ENCODE measurements at regions not wholly inside any gene's neighbourhood (a gene's known extent, or its start where the extent isn't known, plus 50 kb on each side); places are given as distances from the start of the nearest gene placed in this dataset.

GRCh38 chr3:5787861-5788488 lies 600.5 kb downstream of the EDEM1 start:
- DNase-seq (ENCODE audit: extremely low read depth, low read depth, low spot score), result no peak

DNA sequence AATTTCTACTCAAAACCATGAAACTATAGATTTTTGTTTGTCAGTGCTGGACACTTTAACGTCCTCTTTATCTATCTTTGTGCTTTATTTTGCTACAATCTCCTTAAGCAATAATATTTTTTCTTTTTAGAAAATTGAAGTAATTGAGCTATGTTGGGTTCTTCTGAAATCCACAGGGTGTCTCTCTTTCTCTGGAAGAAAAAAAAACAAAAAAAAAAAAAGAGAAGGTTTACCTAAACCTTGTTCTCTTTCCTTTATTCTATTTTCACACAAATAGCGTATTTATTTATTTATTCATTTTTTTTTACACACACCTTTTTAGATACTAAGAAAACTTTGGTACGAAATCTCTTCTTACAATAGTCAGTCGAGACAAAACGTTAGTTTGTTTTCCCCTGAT lies 601.0 kb downstream of the EDEM1 start:
- DNase-seq (ENCODE audit: extremely low read depth, low read depth, low spot score), result no peak

DNA sequence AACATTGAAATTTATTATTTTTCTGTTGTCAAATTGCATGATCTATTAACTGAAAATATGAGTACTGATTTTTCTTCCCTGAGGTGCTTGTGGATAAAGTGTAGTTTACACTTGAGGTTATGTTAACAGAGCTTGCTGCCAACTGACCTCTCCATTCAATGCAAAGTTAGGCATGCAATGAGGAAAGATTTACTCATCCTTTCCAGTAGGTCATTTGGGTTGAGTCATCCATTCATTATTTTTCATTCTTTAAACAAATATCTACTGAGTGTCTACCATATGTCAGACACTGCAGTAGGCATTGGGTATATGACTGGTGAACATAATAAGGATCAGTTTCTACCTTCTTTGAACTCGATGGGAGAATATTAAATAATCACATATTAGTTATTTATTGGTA lies 604.1 kb downstream of the EDEM1 start:
- DNase-seq (ENCODE audit: extremely low read depth, low read depth, low spot score), result no peak

- no peak for DNase-seq (ENCODE audit: extremely low read depth, low read depth, low spot score)
Measured at GRCh38 chr3:5796541-5796940, 609.0 kb downstream of the EDEM1 start.

DNA sequence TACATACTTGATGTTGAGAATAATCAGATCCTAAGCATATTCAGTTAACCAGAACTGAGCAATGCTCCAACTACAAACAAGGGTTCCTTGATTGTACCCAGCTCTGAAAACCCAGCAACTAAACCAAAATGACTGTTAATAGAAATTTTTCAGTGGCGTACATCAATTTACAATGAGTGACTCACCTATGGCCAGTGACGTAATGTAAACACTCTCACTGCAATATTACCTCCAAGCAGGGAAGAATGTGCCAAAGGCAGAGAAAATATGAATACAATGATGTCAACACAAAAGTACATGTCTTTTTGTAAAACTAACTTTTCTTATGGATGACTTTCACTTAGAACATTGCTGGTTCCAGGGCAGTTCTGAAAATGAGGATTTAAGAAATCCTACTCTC lies 611.3 kb downstream of the EDEM1 start:
- no peak for DNase-seq (ENCODE audit: extremely low read depth, low read depth, low spot score)

GRCh38 chr3:5799398-5799797 lies 611.9 kb downstream of the EDEM1 start:
- no peak for DNase-seq (ENCODE audit: extremely low read depth, low read depth, low spot score)

DNA sequence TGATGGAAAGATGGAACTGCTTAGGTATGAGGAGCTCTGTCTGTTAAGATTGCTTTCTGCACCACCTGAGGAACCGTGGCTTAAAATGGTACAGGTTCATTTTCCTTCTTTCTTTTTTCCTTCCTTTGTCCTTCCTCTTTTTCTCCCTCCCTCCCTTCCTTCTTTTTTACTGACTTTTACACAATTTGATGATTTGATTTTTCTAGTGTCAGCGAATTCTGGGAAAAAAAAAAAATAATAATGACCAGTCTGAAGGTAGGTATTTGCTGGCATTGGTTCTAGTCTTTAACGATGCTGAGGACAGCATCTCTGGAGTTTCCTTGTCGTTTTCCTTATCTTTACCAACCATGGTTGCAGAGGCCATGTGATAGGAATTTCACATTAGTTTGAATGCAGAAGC lies 613.5 kb downstream of the EDEM1 start:
- no peak for DNase-seq (ENCODE audit: extremely low read depth, low read depth, low spot score)

- DNase-seq (ENCODE audit: extremely low read depth, low read depth, low spot score), result no peak
Measured at GRCh38 chr3:5806192-5806591, 618.7 kb downstream of the EDEM1 start.

GRCh38 chr3:5809586-5810246 lies 622.2 kb downstream of the EDEM1 start:
- no peak for DNase-seq (ENCODE audit: extremely low read depth, low read depth, low spot score)

- no peak for DNase-seq (ENCODE audit: extremely low read depth, low read depth, low spot score)
Measured at GRCh38 chr3:5811016-5811415, 623.5 kb downstream of the EDEM1 start.

DNA sequence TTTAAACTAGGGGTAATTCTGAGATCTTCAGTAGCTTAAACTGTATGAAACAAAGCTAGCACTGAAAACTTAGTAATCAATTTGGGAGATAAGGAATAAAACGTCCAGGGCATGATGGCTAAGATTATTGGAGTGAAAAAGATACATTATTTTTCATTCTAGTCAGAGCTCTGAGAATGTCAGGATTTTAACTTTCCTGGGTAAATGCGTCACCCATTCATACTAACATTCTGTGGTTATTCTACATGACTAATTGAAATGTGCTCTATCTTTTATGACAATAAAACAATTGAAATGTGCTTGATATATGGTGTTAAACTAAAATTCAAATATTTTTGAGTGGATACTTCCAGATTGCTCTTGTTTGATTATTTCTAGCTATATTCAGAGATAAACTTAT lies 626.0 kb downstream of the EDEM1 start:
- no peak for DNase-seq (ENCODE audit: extremely low read depth, low read depth, low spot score)

GRCh38 chr3:5822843-5823242 lies 635.3 kb downstream of the EDEM1 start:
- no peak for DNase-seq (ENCODE audit: extremely low read depth, low read depth, low spot score)

DNA sequence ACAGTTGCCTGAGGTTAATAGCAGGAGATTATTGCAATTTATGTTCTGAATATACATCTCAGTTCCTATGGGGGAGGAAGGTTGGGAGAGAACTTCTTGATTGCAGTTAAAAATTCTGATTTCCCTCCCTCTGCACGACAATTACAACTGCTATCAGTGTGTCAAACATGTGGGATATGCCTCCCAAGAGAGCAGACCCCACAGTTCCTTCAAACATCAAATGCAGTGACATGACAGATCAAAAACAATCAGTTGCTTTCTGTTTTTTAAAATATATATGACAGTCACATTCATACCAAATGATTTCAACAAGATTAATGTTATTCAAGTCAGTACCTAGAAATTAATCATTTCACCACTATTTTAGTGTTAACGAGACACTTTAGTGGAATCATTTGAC lies 639.0 kb downstream of the EDEM1 start:
- DNase-seq (ENCODE audit: extremely low read depth, low read depth, low spot score), result no peak

DNA sequence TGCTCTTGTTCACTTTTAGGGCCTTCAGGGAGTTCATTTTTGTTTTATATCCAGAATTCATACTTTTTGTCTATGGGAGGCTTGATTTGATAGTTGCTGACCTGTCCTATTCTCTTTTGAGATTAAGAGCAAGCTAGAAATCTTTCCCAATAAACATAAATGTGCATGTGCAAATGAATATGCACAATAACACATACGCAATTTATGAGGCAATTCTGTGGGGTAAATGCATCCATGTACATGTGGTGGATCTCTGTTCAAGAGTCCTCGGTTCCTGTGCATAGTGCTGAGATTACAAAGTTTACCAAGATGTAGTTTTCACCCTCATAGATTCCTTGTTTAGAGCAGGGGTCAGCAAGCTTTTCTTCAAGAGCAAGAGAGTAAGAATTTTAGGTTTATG lies 640.7 kb downstream of the EDEM1 start:
- DNase-seq (ENCODE audit: extremely low read depth, low read depth, low spot score), result no peak

GRCh38 chr3:5840056-5840455 lies 652.5 kb downstream of the EDEM1 start:
- DNase-seq (ENCODE audit: extremely low read depth, low read depth, low spot score), result no peak

GRCh38 chr3:5841599-5841998 lies 654.1 kb downstream of the EDEM1 start:
- DNase-seq (ENCODE audit: extremely low read depth, low read depth, low spot score), result no peak

GRCh38 chr3:5846261-5846660 lies 658.8 kb downstream of the EDEM1 start:
- no peak for DNase-seq (ENCODE audit: extremely low read depth, low read depth, low spot score)

DNA sequence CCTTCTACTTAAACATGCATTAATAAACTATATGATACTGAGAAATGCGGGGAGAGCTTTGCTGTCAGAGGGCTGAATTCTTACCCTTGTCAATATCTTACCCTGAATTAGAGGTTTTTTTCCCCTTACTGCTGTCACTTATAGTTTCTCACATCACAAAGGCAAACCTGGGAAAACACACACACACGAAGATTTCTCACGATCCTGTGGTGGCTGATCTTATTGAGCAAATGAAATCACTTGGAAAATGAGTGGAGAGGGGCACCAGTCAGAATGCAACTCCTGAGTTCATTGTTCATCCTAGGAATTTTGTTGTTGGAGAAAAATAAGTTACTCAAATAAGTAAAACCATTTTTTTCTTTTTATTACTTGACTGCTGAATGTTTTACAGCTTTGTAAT lies 673.6 kb downstream of the EDEM1 start:
- no peak for DNase-seq (ENCODE audit: extremely low read depth, low read depth, low spot score)

GRCh38 chr3:5874931-5875341 lies 687.4 kb downstream of the EDEM1 start:
- DNase-seq (ENCODE audit: extremely low read depth, low read depth, low spot score), result no peak

DNA sequence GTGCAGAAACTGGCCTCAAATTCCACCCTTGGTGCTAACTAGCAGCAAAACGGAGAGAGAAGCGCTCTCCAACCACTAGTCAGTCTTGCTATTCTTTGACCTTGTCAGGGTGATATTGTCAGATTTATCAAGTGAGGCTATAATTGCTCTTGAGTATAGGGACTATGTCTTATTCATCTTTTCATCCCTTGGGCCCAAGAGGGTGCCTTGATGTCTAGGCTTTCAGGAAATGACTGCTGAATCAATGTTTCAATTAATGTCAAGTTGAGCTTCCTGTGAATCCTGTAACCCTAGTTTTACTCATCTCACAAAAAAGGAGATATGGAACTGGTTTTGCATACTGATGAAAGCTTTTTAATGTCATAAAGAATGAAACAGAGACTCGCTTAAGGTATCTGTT lies 701.3 kb downstream of the EDEM1 start:
- no peak for DNase-seq (ENCODE audit: extremely low read depth, low read depth, low spot score)

DNA sequence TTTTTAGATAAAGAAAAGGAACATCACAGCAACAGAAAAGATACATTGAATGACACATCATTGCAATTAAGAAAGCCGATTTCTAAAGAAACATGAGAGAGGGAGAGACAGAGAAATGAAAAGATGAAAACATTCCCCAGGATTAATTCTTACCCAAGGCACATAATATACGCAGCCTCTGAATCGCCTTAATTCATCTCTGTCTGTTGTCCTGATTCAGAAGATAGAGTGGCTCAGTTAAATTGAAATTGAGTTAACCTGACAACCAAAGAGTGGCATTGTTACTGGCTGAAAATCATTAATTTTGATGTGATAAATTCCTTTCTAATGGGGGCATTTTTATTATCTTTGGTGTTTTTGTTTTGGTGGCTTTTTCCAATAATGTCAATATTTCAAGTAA lies 701.9 kb downstream of the EDEM1 start:
- no peak for DNase-seq (ENCODE audit: extremely low read depth, low read depth, low spot score)

DNA sequence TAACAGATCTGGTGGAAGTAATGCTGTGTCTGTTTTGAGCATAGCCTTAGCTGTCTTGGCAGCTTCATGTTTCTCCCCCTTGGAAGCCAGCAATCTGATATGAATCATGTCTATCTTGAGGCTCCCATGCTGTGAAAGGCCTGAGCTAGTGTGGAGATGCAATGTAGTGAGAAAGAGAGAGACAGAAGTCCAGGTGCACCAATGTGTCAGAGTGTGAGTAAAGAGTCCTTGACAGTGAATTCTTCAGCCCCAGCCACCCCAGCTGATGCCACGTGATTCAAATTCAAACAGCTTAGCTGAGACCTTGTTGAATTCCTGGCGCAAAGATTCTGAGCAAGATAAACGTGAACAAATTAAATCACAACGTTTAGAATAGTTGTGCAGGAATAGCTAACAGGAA lies 704.2 kb downstream of the EDEM1 start:
- DNase-seq (ENCODE audit: extremely low read depth, low read depth, low spot score), result no peak

DNA sequence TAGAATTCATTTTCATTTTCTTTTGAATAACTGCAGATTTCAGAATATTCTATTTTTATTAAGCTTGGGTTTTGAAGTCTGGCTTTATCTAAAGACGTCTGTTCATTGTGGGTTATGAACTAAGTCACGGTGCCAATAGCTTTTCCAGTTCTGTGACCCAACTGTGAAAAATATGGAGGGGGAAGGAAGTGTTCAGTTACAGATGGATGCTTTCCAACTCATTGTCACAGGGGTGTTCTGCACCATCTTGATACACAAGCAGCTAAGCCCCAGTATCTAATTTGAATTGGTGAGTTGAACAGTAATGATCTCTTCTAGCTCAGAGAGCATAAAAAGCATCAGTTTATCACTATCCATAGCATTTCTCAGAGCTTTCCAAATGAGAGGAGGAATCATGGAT lies 710.6 kb downstream of the EDEM1 start:
- no peak for DNase-seq (ENCODE audit: extremely low read depth, low read depth, low spot score)
